Breast epithelium (tissue), 4 donors: ENCODE measurements at regions not wholly inside any gene's neighbourhood (a gene's known extent, or its start where the extent isn't known, plus 50 kb on each side); places are given as distances from the start of the nearest gene placed in this dataset.

ENCODE experiments used
- DNase-seq, 2 donors: peaks; one replicate each; pipeline ENCODE4 v3.0.0-alpha.2; 2019; ENCODE audit warnings: low spot score in 2 of 2
- H3K27ac ChIP-seq, 2 donors: fragments of 200-600 bp; sonication (generic) in 1 of 2; one replicate each; pipeline ENCODE4 v1.5.1; 2016 to 2019; ENCODE audit warnings: mild to moderate bottlenecking in 1 of 2
- H3K27me3 ChIP-seq, 2 donors: fragments of 200-600 bp; sonication (generic) in 1 of 2; one replicate each; pipeline versions ENCODE4 v1.5.1 to v1.6.0; 2017 to 2019; ENCODE audit warnings: control low read depth in 1 of 2, mild to moderate bottlenecking in 1 of 2
- H3K36me3 ChIP-seq: fragments of 200-600 bp; one replicate; pipeline ENCODE4 v1.5.1; 2019
- H3K4me1 ChIP-seq, 2 donors: fragments of 200-600 bp; sonication (generic); one replicate each; pipeline ENCODE4 v1.5.1; 2016 to 2019; ENCODE audit warnings: control low read depth in 1 of 2
- H3K4me3 ChIP-seq, 3 donors: fragments of 200-600 bp; sonication (generic); 1 replicate in 2 of 3; 2 replicates in 1 of 3; pipeline ENCODE4 v1.5.1; 2016 to 2019; ENCODE audit warnings: mild to moderate bottlenecking in 3 of 3, moderate library complexity in 2 of 3
- H3K9me3 ChIP-seq, 2 donors: fragments of 200-600 bp; sonication (generic) in 1 of 2; one replicate each; pipeline ENCODE4 v1.5.1; 2016 to 2019; ENCODE audit warnings: control low read depth in 1 of 2
- CTCF ChIP-seq, 3 donors: fragments of 450-650 bp; IDR thresholded peaks; one replicate each; pipeline ENCODE4 v1.5.1; 2016 to 2017; ENCODE audit warnings: antibody characterized with exemption in 3 of 3, mild to moderate bottlenecking in 3 of 3, moderate library complexity in 3 of 3
- POLR2A ChIP-seq: fragments of 450-650 bp; IDR thresholded peaks from one replicate; pipeline ENCODE4 v1.6.1; 2016; ENCODE audit warnings: antibody characterized with exemption, mild to moderate bottlenecking, moderate library complexity
- POLR2AphosphoS5 ChIP-seq, 3 donors: sonication (generic); formaldehyde crosslinking; IDR thresholded peaks; one replicate each; pipeline ENCODE4 v1.6.1; 2017; ENCODE audit warnings: antibody characterized with exemption in 3 of 3
- intact Hi-C: fragments of 100-400 bp; cut with DNase I; formaldehyde crosslinking; loops from one replicate; pipeline ENCODE4 v1.15.1; 2023; ENCODE audit warnings: low total_unique reads

- no peak for TF ChIP-seq POLR2A
- TF ChIP-seq CTCF (IDR thresholded peaks at IDR 0.05), result no peak
- TF ChIP-seq POLR2AphosphoS5 (IDR thresholded peaks at IDR 0.05), result no peak
- no peaks in the 10 kb centered on the region for H3K27me3 ChIP-seq
- no peak for DNase-seq
- H3K9me3 ChIP-seq, result no peaks in the 10 kb centered on the region
- H3K36me3 ChIP-seq, result no peaks in the 10 kb centered on the region
- intact Hi-C loops, result no loop called here
- H3K4me1 ChIP-seq, result no peaks in the 10 kb centered on the region
- H3K27ac ChIP-seq, result no peak overlapping the region
- H3K4me3 ChIP-seq, result no peak overlapping the region
Measured at GRCh38 chr1:193462629-193463320, 276.4 kb upstream of the B3GALT2 start.

- TF ChIP-seq POLR2AphosphoS5 (IDR thresholded peaks at IDR 0.05), result no peak
- TF ChIP-seq CTCF (IDR thresholded peaks at IDR 0.05), result no peak
- no peak for TF ChIP-seq POLR2A
- no peaks in the 10 kb centered on the region for H3K36me3 ChIP-seq
- intact Hi-C loops, result no loop called here
- no peaks in the 10 kb centered on the region for H3K4me1 ChIP-seq
- H3K27me3 ChIP-seq, result no peaks in the 10 kb centered on the region
- H3K4me3 ChIP-seq, result no peak overlapping the region
- no peak for DNase-seq
- H3K9me3 ChIP-seq, result no peaks in the 10 kb centered on the region
- H3K27ac ChIP-seq, result no peak overlapping the region
Measured at GRCh38 chr1:193458628-193459027, 272.2 kb upstream of the B3GALT2 start.

GRCh38 chr1:193457676-193458075, 271.3 kb upstream of the B3GALT2 start:
- DNase-seq, result no peak
- H3K27ac ChIP-seq, result no peak overlapping the region
- no peaks in the 10 kb centered on the region for H3K27me3 ChIP-seq
- H3K4me3 ChIP-seq, result no peak overlapping the region
- no peaks in the 10 kb centered on the region for H3K4me1 ChIP-seq
- H3K36me3 ChIP-seq, result no peaks in the 10 kb centered on the region
- no peaks in the 10 kb centered on the region for H3K9me3 ChIP-seq
- intact Hi-C loops, result no loop called here
- no peak for TF ChIP-seq POLR2AphosphoS5 (IDR thresholded peaks at IDR 0.05)
- no peak for TF ChIP-seq POLR2A
- TF ChIP-seq CTCF (IDR thresholded peaks at IDR 0.05), result no peak

- no peaks in the 10 kb centered on the region for H3K27me3 ChIP-seq
- no peak for DNase-seq
- H3K36me3 ChIP-seq, result no peaks in the 10 kb centered on the region
- H3K4me3 ChIP-seq, result no peak overlapping the region
- no peaks in the 10 kb centered on the region for H3K4me1 ChIP-seq
- H3K27ac ChIP-seq, result no peak overlapping the region
- H3K9me3 ChIP-seq, result no peaks in the 10 kb centered on the region
- no peak for TF ChIP-seq POLR2AphosphoS5 (IDR thresholded peaks at IDR 0.05)
- intact Hi-C loops, result no loop called here
Measured at GRCh38 chr1:193456811-193457280, 270.4 kb upstream of the B3GALT2 start.

GRCh38 chr1:193451606-193452005, 265.2 kb upstream of the B3GALT2 start:
- Histone ChIP-seq H3K4me1 (no peaks in the 10 kb centered on the region), H3K4me3 (no peak overlapping the region), H3K27me3 (no peaks in the 10 kb centered on the region), H3K9me3 (no peaks in the 10 kb centered on the region), H3K27ac (no peak overlapping the region), H3K36me3 (no peaks in the 10 kb centered on the region)
- no peak for TF ChIP-seq POLR2A
- no peak for TF ChIP-seq POLR2AphosphoS5 (IDR thresholded peaks at IDR 0.05)
- TF ChIP-seq CTCF (IDR thresholded peaks at IDR 0.05), result no peak
- intact Hi-C loops, result no loop called here
- no peak for DNase-seq

GRCh38 chr1:193451001-193451400, 264.6 kb upstream of the B3GALT2 start:
- no peak overlapping the region for H3K4me3 ChIP-seq
- DNase-seq, result no peak
- no peaks in the 10 kb centered on the region for H3K4me1 ChIP-seq
- no peaks in the 10 kb centered on the region for H3K27me3 ChIP-seq
- H3K36me3 ChIP-seq, result no peaks in the 10 kb centered on the region
- no peak for TF ChIP-seq CTCF (IDR thresholded peaks at IDR 0.05)
- H3K9me3 ChIP-seq, result no peaks in the 10 kb centered on the region
- intact Hi-C loops, result no loop called here
- no peak overlapping the region for H3K27ac ChIP-seq
